HG02981 (cell line): ENCODE measurements at regions not wholly inside any gene's neighbourhood (a gene's known extent, or its start where the extent isn't known, plus 50 kb on each side); places are given as distances from the start of the nearest gene placed in this dataset.
A peak's percentile ranks its signal among the peaks of the same experiment; 100 is the strongest.

Source experiments
- ATAC-seq: cut with Tn5 transposase; IDR thresholded peaks from one replicate; pipeline ENCODE4 v1.9.1; 2021; ENCODE audit warnings: mild to moderate bottlenecking, moderate library complexity; ENCODE audit not compliant: unreplicated experiment

DNA sequence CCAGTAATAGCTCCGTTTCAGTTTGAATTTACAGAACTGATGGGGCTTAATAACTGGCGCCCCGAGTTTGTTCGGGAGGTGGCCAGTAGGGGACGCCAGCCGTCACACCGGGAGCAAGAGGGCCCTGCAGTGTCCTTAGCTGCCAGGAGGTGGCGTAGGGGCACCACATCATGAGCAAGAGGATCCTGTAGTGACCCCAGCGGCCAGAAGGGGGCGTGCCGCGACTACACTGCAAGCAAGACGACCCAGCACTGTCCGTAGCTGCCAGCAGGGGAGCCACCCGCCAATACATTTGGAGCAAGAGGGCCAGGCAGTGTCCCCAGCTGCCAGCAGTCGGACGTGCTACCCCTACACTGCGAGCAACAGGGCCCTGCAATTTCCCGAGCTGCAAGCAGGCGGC lies 663.7 kb upstream of the B3GAT1 start:
- peak; percentile 67 for ATAC-seq

DNA sequence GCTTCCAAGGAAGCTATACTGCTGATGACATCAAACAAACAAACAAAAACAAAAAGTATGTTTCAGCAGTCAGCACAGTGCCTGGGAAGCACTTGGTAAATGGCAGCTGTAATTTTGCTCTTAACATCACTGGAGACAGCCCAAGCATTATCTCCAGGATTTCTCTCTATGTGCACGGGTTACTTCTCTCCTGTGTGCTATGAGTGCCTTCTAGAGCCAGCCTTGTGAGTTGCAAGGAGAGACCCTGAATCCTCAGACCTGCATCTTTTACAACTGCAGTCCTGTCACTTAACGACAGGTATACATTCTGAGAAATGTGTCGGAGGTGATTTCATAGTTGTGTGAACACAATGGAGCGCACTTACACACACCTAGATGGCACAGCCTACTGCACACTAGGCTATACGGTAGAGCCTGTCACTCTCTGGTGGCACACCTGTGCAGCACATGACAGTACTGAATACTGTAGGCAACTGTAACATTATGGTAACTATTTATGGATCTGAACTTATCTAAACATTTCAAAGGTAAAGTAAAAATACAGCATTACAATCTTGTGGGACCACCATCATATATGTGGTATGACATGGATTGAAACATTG lies 662.5 kb upstream of the B3GAT1 start:
- ATAC-seq: no peak

- no peak for ATAC-seq
Observed at GRCh38 chr11:135073870-135074269, 661.8 kb upstream of the B3GAT1 start.

DNA sequence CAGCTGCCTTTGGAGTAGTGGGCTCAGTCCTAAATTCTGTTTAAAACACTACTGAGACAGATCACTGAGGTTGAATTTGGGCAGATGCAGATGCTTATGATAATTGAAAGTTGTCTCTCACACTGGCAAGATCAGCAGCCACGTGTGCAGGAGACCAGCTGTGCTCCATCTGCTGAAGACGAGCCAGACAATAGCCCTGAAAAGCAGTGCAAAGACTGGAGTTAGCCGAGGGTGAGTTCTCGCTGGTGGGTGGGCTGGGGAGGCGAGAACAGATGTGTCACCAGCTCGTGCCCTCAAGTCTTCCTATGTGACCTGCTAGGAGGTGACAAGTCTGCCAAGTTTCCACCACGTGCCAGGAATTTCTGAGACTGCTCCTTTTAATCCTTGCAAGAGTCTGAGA lies 661.3 kb upstream of the B3GAT1 start:
- no peak for ATAC-seq

DNA sequence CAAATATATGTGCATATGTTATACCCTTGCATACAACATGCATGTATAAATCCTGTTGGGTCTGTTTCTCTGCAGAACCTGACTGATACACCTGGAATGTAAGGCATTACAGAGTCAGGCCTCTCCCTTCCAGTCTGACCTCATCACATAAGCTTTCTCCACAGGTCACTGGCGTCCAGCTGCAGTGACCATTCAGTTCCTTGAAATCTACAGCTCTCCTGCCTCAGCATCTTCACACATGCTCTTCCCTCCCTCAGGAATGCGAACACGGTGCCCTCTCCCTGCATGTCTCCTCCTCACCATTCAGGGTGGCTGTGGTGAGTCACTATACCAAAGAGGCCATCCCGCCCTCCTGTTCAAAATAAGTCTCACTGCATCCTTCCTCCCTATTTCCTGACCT lies 657.8 kb upstream of the B3GAT1 start:
- no peak for ATAC-seq

DNA sequence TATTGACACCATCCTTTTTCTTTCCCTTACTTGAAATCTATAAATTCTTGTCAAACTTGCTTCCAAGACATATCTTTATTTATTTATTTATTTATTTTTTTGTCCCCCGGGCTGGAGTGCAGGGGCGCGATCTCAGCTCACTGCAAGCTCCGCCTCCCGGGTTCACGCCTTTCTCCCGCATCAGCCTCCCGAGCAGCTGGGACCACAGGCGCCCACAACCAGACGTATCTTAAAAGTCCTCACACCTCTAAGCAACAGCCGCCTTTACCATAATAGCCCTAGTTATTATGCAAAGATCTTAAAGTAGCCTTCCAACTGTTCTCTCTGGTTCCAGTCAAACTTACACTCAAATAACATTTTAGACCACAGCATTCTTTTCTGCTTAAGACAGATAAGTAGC lies 657.0 kb upstream of the B3GAT1 start:
- ATAC-seq: no peak

GRCh38 chr11:135062994-135063393 lies 651.0 kb upstream of the B3GAT1 start:
- ATAC-seq: no peak

DNA sequence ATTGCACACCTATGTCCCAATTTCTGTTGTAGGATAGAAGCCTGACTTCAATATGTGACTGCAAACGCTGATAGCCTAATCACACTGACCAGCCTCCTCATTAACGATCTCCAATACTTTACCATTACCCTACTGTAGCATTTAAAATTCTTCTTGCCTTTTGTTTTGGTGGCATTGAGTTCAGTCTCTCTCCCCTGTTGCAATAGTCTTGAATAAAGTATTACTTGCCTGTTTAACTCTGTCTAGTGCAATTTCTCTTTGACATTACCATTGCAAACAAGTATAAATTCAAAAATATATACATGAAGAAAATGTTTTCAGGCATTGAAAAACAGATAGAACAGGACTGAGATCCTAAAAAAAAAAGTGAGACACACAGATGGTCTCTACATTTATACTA lies 649.1 kb upstream of the B3GAT1 start:
- ATAC-seq: no peak

DNA sequence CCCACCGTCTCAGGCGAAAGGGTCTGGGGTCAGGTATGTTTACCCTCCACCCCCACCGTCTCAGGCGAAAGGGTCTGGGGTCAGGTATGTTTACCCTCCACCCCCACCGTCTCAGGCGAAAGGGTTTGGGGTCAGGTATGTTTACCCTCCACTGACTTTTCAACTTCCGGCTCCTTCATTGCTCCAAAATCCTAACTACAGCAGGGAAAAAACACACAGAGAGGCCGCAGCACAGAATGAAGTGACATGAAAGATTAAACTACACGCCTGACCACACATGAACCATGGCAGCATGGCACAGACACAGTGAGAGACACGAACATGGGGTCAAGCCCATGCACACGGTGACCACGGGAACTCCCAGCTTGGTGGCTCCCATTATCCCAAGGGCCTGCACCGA lies 634.9 kb upstream of the B3GAT1 start:
- no peak for ATAC-seq

- ATAC-seq: no peak
Observed at GRCh38 chr11:135046556-135046955, 634.5 kb upstream of the B3GAT1 start.

DNA sequence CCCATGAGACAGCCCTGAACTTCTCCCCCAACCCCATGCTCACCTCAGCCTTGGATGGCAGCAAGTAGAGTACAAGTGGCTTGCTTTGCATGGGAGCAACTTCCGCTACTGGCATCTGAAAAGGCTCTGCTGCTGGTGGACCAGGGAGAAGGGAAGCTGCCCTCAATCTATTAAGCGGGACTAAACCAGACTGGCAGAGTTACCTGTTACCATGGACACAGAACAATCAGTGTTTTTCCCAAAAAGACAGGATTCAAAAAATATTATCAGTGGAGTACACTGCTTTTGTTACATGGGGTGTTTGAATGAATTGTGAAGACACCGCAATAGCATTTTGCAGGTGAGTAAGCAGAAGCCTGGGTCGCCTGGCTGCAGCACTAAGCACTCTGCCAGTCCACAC lies 631.4 kb upstream of the B3GAT1 start:
- no peak for ATAC-seq

- ATAC-seq: no peak
Observed at GRCh38 chr11:135037828-135038227, 625.8 kb upstream of the B3GAT1 start.

DNA sequence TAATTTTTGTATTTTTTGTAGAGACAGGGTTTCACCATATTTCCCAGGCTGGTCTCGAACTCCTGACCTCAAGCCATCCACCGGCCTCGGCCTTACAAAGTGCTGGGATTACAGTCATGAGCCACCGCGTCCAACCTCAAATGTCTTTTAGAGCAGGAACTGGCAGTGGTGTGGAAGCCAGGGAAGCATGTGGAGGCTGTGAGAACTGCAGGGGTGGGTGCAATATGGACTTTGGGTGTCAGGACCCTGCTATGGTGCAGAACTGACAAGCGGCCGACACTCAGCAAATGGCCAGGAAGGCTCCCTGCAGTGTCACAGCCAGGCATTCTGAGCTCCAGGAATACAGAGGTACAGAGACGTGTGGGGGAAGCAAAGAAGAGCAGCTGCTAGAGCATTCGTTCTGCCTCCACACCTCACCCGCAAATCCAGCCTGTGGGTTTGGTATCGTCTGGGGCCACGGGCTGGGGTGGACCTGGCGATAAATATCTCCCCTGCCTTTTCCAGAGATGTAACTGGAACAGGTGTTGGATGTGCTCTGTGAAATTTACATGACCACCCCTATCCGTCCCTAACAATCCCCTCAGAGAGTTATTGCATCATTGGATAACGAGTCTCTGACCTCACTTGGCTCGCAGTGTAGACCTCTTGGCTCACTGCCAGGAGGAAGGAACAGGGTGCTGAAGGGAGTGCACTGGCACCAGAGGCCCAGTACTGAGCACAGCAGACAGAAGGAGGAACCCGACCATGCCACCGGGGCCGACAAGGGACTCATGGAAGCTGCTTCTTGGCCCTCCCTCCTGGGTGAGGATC lies 624.7 kb upstream of the B3GAT1 start:
- ATAC-seq: no peak

DNA sequence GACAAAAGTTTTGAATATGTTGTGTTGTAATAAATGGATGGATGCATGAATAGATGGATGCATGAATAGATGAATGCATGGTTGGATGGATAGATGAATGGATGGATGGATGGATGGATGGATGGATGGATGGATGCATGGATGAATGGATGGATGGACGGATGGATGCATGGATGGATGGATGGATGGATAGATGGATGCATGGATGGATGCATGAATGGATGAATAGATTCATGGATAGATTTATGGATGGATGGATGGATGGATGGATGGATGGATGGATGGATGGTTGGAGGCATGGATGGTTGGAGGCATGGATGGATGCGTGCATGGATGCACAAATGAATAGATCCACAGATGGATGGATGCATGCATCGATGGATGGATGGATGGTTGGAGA lies 623.2 kb upstream of the B3GAT1 start:
- ATAC-seq: no peak

DNA sequence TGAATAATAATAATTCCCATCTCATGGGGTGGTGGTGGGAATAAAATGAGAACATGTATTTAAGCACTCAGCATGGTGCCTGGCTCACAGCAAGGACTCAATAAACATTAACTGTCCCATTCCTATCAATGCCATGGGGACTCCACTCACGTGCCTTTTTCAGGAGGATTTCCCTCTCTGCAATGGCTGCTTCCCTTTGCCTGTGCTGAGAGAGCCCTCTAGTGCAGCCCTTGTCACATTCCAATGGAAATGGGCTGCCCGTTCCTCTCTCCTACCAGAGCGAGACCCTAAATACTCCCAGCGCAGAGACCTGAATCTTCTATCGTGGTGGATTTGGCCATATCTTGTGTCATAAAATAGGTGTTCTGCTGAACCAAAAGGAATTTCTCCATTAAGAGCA lies 621.5 kb upstream of the B3GAT1 start:
- ATAC-seq: no peak

DNA sequence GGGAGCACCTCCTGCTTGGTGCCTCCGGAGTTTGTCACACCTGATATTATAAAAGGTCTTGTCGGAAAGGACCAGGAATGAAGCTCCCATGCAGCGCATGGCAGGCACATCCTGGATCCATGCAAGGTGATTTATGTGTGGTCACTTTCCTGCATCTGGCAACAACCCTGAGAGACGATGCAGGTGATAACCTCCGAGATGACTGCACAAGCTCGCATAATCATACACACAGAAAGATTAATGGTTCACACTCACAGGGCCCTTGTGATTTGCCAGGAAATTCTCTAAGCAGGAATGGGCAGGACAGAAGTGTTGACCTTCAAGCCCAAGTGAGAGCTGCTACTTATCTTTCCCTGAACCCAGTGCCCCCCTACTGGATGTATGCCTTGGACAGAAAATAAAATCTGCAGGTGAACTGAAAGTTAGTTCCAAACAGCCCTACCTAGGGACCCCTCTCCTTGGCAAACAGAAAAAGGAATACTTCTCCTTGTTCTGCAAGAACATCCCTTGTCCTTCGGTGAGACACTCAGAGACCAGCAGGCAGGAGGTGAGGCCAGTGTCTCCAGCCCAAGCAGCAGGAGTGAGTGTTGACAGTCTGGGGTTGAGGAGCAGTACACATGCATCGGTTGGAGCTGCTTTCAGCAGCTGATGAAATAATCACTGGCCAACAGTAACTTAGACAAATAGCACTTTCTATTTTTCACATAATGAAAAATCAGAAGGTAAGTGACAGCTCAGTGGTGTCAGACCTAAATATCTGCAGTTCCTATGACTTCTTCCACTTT lies 619.4 kb upstream of the B3GAT1 start:
- ATAC-seq: no peak

DNA sequence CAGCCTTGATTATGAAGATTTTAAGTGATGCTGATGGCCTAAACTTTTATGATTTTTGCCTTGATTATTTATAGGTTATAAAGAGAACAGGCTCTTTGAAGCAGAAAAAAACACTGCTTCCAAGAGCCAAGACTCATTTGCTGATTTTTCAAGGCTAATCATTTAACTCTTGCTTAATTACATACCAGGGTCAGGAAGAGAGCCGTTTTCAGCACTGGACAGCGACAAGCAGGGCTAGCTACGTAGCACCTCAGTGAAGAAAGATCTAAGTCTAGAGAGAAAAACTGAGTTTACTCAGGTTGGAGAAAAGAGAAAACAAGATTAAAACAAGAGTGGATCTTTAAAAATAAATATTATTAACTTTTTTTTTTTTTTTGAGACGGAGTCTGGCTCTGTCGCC lies 615.4 kb upstream of the B3GAT1 start:
- no peak for ATAC-seq

GRCh38 chr11:135023499-135023898 lies 611.5 kb upstream of the B3GAT1 start:
- ATAC-seq: no peak

DNA sequence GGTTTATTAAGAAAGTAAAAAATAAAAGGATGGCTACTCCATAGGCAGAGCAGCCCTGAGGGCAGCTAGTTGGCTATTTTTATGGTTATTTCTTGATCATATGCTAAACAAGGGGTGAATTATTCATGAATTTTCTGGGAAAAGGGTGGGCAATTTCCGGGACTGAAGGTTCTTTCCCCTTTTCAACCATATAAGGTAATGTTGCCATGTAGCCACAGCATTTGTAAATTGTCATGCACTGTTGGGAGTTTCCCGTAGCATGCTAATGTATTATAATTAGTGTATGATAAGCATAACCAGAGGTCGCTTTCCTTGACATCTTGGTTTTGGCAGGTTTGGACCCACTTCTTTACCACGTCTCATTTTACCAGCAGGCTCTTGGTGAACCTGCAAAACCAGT lies 610.4 kb upstream of the B3GAT1 start:
- no peak for ATAC-seq

DNA sequence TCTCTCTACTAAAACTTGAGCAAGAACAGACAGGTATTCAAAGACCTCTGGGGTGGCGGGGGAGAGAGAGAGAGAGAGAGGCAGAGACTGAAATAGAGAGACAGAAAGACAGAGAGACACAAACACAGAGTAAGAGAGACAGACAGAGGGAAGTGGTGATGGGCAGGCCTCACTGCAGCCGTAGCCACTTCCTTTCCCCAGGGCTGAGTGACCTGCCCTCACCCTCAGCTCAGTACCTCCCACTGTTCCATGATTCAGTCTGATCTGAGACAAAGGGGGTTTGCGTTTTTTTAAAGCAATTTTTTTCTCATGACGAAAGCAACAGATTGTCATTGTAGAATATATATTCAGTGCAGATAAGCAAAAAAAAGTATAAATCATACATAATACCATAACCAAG lies 607.9 kb upstream of the B3GAT1 start:
- no peak for ATAC-seq

- ATAC-seq: no peak
Observed at GRCh38 chr11:135019343-135019871, 607.4 kb upstream of the B3GAT1 start.

DNA sequence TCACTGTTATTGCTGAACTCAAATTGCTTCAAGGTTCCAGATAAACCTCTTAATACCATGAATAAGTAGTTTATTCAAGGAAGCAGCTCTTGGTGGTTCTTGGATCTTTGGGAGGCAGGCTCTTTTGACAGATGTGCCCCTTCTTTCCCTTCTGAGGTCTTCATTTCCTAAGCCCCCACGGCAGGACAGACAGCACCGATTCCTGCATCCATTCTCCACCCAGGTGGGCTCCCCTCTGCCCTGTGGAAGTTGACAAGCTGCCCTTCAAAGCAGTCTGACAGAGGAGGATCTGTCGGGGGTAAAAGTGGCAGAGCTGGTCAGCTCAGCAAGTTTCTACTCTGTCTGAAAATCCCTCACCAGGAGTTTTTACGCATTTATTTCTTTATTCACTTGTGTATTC lies 605.3 kb upstream of the B3GAT1 start:
- ATAC-seq: no peak
